HUES64 (cell line): ENCODE measurements at regions not wholly inside any gene's neighbourhood (a gene's known extent, or its start where the extent isn't known, plus 50 kb on each side); places are given as distances from the start of the nearest gene placed in this dataset.

ENCODE experiments used
- H3K27ac ChIP-seq: 2 replicates; pipeline ENCODE4 v1.7.0; 2013; ENCODE audit warnings: low read depth, low read length, inconsistent platforms
- H3K27me3 ChIP-seq: 2 replicates; pipeline ENCODE4 v1.6.1; 2013; ENCODE audit warnings: mild to moderate bottlenecking, low read length; ENCODE audit not compliant: insufficient read depth
- H3K36me3 ChIP-seq: 2 replicates; pipeline ENCODE4 v1.6.1; 2013; ENCODE audit warnings: mild to moderate bottlenecking, low read length; ENCODE audit not compliant: insufficient read depth
- H3K4me1 ChIP-seq: 2 replicates; pipeline ENCODE4 v1.6.1; 2013; ENCODE audit warnings: mild to moderate bottlenecking, low read length, moderate library complexity; ENCODE audit not compliant: insufficient read depth
- H3K4me3 ChIP-seq: 2 replicates; pipeline ENCODE4 v1.5.1; 2013; ENCODE audit warnings: mild to moderate bottlenecking, low read length, moderate library complexity
- H3K9ac ChIP-seq: 2 replicates; pipeline ENCODE4 v1.6.1; 2013; ENCODE audit warnings: mild to moderate bottlenecking, low read depth, low read length
- H3K9me3 ChIP-seq: 2 replicates; pipeline ENCODE4 v1.6.1; 2013; ENCODE audit warnings: low read depth, low read length; ENCODE audit not compliant: insufficient read depth
- WGBS: fragments of 150-250, 120-280 bp; methylation state at CpG from one replicate; pipeline ENCODE4 v1.1.7; 2013; ENCODE audit warnings: missing lambda C conversion rate; 5-methylcytosine and 5-hydroxymethylcytosine counted together

DNA sequence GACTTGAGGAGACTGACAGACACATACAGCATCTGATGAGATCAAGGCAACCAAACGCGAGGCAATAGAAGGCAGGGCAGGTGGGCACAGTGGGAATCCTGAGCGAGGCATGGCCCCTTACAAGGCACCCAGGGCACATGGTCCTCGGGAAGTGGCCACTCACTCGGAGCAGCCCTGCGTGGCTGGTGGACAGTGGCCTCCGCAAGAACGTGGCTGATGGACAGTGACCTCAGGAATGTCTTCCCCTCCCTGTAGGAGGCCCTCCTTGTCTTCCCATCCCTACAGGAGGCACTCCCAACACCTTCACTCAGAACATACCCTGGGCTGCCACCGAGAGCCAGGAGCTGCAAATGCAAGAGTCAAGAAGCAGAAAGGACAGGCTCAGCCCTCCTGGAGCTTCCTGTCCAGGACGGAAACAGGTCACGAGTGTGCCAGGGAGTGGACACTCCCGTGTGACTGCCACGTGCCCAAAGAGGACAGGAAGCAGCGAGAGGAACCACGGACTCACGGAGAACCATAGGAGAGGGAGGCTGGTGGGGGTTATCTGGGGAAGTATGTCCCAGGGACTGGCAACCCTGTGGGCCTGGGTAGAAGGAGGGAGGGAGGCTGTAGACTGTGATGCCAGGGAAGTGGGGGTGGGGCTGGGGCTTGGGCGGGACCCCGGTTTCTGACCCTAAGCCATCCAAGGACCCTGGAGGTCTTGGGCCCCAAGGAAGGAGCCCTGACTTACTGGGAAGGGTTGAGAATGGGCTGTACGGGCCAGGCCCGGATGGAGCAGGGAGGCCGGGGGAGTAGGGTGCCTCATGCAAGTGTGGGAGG is 321.9 kb upstream of the IRX4 start:
- WGBS: 94% methylated on average over 21 of the region's 21 CpGs
- Histone ChIP-seq H3K4me3 (no peak overlapping the region), H3K36me3 (no peaks in the 10 kb centered on the region), H3K9me3 (no peaks in the 10 kb centered on the region), H3K27me3 (peaks cover 5% of the 10 kb centered on the region; the same call in 1 of the 2 replicates), H3K4me1 (peaks cover 23% of the 10 kb centered on the region), H3K9ac (no peak overlapping the region), H3K27ac (no peak overlapping the region)

DNA sequence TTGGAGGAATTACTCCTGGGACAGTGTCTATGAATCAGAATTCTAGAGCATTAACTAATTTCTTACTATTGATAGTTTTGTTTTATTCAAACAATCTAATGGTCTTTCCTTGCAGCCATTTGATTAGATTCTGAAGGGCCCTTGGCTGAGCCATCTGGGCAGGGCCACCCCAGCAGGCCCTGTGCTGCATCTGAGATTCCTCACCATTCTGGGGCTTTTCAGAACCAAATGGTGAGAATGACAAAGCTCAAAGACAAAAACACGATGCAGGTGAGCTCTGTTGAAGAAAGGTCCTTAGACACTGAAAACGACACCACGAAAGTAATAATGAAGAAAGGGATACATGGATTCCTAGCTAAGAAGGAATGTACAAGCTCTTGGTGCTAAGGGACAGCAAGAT is 321.0 kb upstream of the IRX4 start:
- Histone ChIP-seq H3K9me3 (no peaks in the 10 kb centered on the region), H3K36me3 (no peaks in the 10 kb centered on the region)

GRCh38 chr5:2201832-2202231 is 319.1 kb upstream of the IRX4 start:
- no peaks in the 10 kb centered on the region for H3K36me3 ChIP-seq
- H3K9ac ChIP-seq: no peak overlapping the region
- no peak overlapping the region for H3K4me3 ChIP-seq
- WGBS: 99% methylated on average over 5 of the region's 9 CpGs
- no peaks in the 10 kb centered on the region for H3K27me3 ChIP-seq
- no peaks in the 10 kb centered on the region for H3K9me3 ChIP-seq
- H3K4me1 ChIP-seq: peaks cover 20% of the 10 kb centered on the region
- no peak overlapping the region for H3K27ac ChIP-seq

More for the DNA sequence above, 321.0 kb upstream of the IRX4 start:
- no peak overlapping the region for H3K27ac ChIP-seq
- peaks cover 23% of the 10 kb centered on the region for H3K4me1 ChIP-seq
- 62% methylated on average over 3 of the region's 3 CpGs for WGBS
- H3K4me3 ChIP-seq: no peak overlapping the region
- H3K9ac ChIP-seq: peak overlapping the region; percentile 50
- peaks cover 5% of the 10 kb centered on the region; the same call in 1 of the 2 replicates for H3K27me3 ChIP-seq

DNA sequence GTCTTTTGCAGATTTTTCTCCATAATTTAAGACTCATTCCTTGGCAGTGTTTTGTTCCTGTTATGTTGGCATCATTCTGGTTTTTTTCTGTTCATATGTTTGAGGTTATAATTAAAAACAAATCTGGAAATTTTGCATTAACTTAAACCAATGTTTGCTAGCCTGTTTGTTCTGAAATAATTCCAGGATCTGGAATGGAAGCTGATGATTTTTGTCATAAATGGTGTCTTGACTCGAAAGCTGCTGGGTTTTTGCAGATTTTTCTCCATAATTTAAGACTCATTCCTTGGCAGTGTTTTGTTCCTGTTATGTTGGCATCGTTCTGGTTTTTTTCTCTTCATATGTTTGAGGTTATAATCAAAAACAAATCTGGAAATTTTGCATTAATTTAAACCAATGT is 318.7 kb upstream of the IRX4 start:
- 87% methylated on average over 2 of the region's 2 CpGs for WGBS
- no peak overlapping the region for H3K27ac ChIP-seq
- H3K27me3 ChIP-seq: no peaks in the 10 kb centered on the region
- peaks cover 16% of the 10 kb centered on the region for H3K4me1 ChIP-seq
- no peak overlapping the region for H3K9ac ChIP-seq
- no peak overlapping the region for H3K4me3 ChIP-seq
- H3K36me3 ChIP-seq: no peaks in the 10 kb centered on the region
- H3K9me3 ChIP-seq: no peaks in the 10 kb centered on the region

DNA sequence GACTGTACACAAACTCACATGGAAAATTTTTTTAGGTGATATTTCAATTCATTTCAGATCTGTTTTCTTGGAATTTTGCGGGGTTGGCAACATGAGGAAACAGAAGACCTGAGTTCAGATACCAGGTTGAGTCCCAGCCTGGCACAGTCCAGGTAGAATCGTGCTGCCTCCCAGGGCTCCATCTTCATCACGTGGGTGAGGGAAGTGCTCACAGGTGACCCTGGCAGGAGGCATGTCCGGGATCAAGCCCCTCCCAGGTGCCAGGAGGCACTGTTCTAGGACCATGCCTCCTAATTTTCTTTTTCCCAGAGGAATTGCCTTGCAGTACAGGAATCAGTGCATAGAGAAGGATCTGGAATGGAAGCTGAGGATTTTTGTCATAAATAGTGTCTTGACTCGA is 318.3 kb upstream of the IRX4 start:
- Histone ChIP-seq H3K4me1 (peaks cover 12% of the 10 kb centered on the region), H3K4me3 (no peak overlapping the region), H3K27me3 (no peaks in the 10 kb centered on the region), H3K36me3 (no peaks in the 10 kb centered on the region), H3K27ac (no peak overlapping the region), H3K9me3 (no peaks in the 10 kb centered on the region), H3K9ac (no peak overlapping the region)
- 90% methylated on average over 5 of the region's 5 CpGs for WGBS

DNA sequence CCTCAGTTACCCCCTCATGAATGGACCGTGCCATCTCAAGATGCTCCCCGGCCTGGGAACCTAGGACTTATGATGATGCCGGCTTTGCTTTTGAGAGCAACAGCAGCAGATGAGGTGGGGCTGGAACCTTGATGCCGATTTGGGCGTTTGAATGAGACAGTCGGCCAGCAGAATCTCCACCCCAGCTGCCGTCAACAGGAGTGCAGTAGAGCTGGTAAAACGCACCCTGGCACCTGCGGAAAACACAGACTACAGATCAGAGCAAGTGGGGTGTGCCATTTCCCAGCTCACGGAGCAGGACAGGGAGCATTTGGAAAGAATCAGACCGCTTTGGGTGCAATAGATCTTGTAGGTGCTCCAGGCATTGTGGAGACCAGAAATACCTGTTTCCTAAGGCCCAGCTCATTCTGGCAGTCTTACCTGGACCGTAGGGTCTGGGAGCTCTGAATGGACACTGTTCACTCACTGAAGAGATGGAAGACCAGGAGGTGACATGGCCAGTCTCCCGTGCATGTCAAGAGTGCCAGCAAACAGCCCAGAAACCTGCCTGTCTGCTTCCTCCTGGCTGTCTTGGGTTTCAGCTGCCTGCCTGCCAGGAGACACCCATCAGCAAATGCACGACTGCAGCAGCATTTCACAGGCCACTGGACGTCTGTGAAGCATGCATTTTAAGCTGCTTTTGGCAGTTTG is 317.7 kb upstream of the IRX4 start:
- Histone ChIP-seq H3K4me1 (peaks cover 11% of the 10 kb centered on the region), H3K36me3 (no peaks in the 10 kb centered on the region), H3K27ac (no peak overlapping the region), H3K9me3 (peaks cover 1% of the 10 kb centered on the region; the same call in 1 of the 2 replicates), H3K4me3 (no peak overlapping the region), H3K27me3 (no peaks in the 10 kb centered on the region), H3K9ac (no peak overlapping the region)
- WGBS: 92% methylated on average over 15 of the region's 15 CpGs

DNA sequence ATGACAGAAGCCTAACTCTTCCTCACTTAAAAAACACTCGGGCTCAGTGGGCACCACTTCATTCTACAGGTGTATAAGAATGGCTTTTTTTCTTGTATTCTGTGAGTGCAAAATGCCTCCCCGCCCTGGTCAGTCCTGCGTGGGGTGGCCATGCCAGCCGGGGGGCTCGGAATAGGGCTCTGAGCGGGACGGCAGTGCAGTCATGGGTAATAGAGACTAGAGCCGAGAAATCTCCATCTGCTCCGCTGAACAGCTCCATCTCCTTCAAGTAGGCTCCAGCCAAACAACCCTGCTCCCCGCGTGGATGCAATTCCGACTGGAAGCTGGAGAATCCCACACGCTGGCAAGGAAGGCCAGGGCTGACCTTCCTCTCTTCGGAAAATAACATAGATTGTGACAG is 317.0 kb upstream of the IRX4 start:
- no peak overlapping the region for H3K27ac ChIP-seq
- H3K4me3 ChIP-seq: no peak overlapping the region
- H3K9ac ChIP-seq: no peak overlapping the region
- peaks cover 5% of the 10 kb centered on the region; the same call in 1 of the 2 replicates for H3K9me3 ChIP-seq
- peaks cover 11% of the 10 kb centered on the region for H3K4me1 ChIP-seq
- no peaks in the 10 kb centered on the region for H3K36me3 ChIP-seq
- 95% methylated on average over 13 of the region's 14 CpGs for WGBS
- H3K27me3 ChIP-seq: no peaks in the 10 kb centered on the region

- H3K36me3 ChIP-seq: no peaks in the 10 kb centered on the region
- H3K27ac ChIP-seq: no peak overlapping the region
- H3K27me3 ChIP-seq: no peaks in the 10 kb centered on the region
- no peak overlapping the region for H3K9ac ChIP-seq
- no peaks in the 10 kb centered on the region for H3K4me1 ChIP-seq
- H3K9me3 ChIP-seq: peaks cover 5% of the 10 kb centered on the region; the same call in 1 of the 2 replicates
- WGBS: 92% methylated on average over 18 of the region's 18 CpGs
- no peak overlapping the region for H3K4me3 ChIP-seq
Observed at GRCh38 chr5:2196989-2197619, 314.4 kb upstream of the IRX4 start.

GRCh38 chr5:2196416-2196815 is 313.7 kb upstream of the IRX4 start:
- H3K9ac ChIP-seq: no peak overlapping the region
- 95% methylated on average over 9 of the region's 9 CpGs for WGBS

GRCh38 chr5:2194949-2195348 is 312.2 kb upstream of the IRX4 start:
- no peak overlapping the region for H3K9ac ChIP-seq
- no peak overlapping the region for H3K27ac ChIP-seq
- 94% methylated on average over 2 of the region's 2 CpGs for WGBS
- H3K4me3 ChIP-seq: no peak overlapping the region
- H3K27me3 ChIP-seq: no peaks in the 10 kb centered on the region
- peaks cover 5% of the 10 kb centered on the region; the same call in 1 of the 2 replicates for H3K9me3 ChIP-seq
- no peaks in the 10 kb centered on the region for H3K4me1 ChIP-seq
- H3K36me3 ChIP-seq: no peaks in the 10 kb centered on the region

More at GRCh38 chr5:2196416-2196815, 313.7 kb upstream of the IRX4 start:
- Histone ChIP-seq H3K27ac (no peak overlapping the region), H3K27me3 (no peaks in the 10 kb centered on the region), H3K4me1 (no peaks in the 10 kb centered on the region), H3K9me3 (peaks cover 5% of the 10 kb centered on the region; the same call in 1 of the 2 replicates), H3K36me3 (no peaks in the 10 kb centered on the region), H3K4me3 (no peak overlapping the region)

GRCh38 chr5:2194236-2194555 is 311.5 kb upstream of the IRX4 start:
- Histone ChIP-seq H3K4me1 (no peaks in the 10 kb centered on the region), H3K27ac (no peak overlapping the region), H3K27me3 (no peaks in the 10 kb centered on the region), H3K36me3 (no peaks in the 10 kb centered on the region), H3K4me3 (no peak overlapping the region), H3K9me3 (peaks cover 5% of the 10 kb centered on the region; the same call in 1 of the 2 replicates), H3K9ac (no peak overlapping the region)
- WGBS: 96% methylated on average over 6 of the region's 6 CpGs
